G401 (cell line): ENCODE measurements at regions not wholly inside any gene's neighbourhood (a gene's known extent, or its start where the extent isn't known, plus 50 kb on each side); places are given as distances from the start of the nearest gene placed in this dataset.
"Not testable (repeated sequence)": the region's sequence is repeated elsewhere in the genome, so short reads cannot be mapped to it uniquely, and the experiment has no call there.

ENCODE experiments used
- DNase-seq: peaks from one replicate; pipeline ENCODE4 v3.0.0-alpha.2; 2015; ENCODE audit warnings: low spot score
- in situ Hi-C: cut with HindIII; loops from 2 replicates; pipeline ENCODE4 v1.10.0; 2016; ENCODE audit warnings: low sequenced_read_pairs, mixed read lengths

GRCh38 chr11:35046681-35047080, 92.3 kb upstream of the CD44 start:
- in situ Hi-C loops: no loop called here
- no peak for DNase-seq

GRCh38 chr11:35047179-35047578, 91.8 kb upstream of the CD44 start:
- in situ Hi-C loops: no loop called here
- DNase-seq: no peak

- in situ Hi-C loops: no loop called here
- DNase-seq: no peak
Observed at GRCh38 chr11:35047769-35048168, 91.2 kb upstream of the CD44 start.

DNA sequence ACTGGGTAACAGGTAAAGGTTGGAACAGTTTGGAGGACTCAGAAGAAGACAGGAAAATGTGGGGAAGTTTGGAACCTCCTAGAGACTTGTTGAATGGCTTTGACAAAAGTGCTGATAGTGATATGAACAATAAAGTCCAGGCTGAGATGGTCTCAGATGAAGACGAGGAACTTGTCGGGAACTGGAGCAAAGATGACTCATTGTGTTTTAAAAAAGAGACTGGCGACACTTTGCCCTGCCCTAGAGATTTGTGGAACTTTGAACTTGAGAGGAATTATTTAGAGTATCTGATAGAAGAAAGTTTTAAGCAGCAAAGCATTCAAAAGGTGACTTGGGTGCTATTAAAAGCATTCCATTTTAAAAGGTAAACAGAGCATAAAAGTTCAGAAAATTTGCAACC, 90.6 kb upstream of the CD44 start:
- DNase-seq, in situ Hi-C loops: not testable (repeated sequence)

DNA sequence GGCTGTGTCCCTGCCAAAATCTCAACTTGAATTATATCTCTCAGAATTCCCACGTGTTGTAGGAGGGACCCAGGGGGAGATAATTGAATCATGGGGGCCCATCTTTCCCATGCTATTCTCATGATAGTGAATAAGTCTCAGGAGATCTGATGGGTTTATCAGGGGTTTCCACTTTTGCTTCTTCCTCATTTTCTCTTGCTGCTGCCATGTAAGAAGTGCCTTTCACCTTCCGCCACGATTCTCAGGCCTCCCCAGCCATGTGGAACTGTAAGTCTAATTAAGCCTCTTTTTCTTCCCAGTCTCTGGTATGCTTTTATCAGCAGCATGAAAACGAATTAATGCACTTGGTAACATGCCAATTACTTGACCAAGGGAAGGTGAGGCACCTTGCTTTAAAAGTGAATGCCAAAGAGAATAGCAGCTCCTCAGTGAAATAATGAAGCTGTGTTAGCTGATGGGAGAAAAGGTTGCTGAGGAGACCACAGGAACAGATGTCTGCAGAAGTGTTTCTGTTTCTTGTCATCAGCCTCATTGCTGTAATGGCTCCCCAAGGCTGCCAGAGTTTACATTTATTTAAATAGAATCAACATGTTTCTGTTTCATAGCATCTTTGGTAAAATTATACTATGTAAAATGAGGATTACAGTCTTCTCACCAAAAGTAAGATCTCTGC, 89.0 kb upstream of the CD44 start:
- no peak for DNase-seq
- in situ Hi-C loops: no loop called here

DNA sequence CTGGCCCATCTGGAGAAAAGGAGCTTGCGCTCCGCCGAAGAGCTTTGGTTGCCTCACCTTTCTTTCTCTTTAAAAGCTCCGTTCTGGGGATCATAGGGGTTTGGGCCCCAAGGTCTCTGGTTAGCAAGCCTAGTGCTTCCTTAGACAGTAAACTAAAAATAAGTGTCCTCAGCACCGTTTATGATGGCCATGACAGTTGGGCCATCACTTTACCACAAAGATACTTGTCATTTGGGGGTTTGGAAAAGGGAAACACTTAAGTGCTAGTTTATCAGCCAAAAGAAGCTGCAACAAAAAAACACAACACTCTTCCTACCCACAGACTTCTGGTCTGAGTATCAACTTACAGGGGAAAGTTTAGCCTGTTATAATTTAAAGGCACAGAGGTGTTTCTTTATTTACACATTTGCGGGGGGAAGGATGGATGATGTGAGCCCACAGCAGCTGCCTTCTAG, 88.4 kb upstream of the CD44 start:
- in situ Hi-C loops: no loop called here
- DNase-seq: no peak

DNA sequence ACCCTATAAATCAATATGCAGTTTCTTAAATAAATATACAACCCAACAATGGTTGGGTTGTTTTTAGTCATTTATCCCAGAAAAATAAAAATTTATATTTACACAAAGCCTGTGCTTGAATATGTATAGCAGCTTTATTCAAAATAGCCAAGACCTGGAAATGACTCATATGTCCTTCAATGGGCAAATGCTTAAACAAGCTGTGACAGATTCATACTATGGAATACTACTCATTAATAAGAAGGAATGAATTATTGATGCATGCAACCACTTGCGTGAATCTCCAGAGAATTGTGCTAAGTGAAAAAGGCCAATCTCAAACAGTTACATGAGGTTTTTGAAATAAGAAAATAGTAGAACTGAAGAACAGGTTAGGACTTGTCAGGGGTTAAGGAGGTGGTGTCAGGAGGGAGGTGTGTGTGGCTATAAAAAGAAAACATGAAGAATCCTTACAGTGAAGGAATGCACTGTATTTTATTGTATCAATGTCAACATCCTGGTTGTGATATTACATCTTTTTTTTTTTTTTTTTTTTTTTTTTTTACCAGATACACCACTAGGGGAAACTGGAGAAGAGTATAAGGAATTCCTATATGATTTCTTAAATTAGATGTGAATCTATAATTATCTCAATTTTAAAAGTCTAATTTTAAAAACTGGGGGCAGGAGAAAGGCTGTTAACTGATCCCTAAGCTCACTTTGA, 82.4 kb upstream of the CD44 start:
- DNase-seq: no peak
- in situ Hi-C loops: no loop called here

DNA sequence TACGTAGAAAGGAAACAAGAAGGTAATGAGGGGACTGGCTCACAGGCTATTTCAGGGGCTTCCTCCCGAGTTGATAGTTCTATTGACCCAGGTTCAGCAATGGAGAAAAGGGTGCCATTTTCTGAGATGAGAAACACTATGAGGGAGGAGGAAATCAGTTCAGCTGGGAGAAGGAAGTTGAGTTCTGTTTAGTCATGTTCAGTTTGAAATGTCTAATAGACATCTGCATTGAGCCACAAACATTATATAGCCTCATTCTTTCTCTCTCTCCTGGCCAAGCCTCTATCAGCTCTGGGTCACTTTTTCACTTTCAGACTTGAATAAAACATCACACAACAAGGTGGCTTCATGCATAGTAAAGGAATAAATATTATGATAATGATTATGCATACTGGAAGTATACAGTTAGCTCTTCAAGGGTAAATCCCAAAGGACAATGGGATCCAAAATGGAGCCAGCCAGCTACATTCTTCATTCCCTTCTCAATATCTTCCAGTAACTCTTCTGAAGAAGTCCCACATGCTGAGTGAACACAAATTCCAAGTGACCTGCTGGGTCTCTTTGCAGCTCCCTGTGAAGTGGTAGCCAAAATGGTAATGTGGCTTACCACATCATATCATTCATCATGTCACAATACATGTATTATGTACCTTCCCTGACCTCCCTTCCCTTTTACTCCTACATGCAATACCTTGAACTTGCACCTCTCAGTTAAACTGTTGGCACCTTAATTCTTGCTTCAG, 80.9 kb upstream of the CD44 start:
- in situ Hi-C loops: no loop called here
- DNase-seq: no peak

- no peak for DNase-seq
- in situ Hi-C loops: no loop called here
Observed at GRCh38 chr11:35058669-35059434, 80.1 kb upstream of the CD44 start.

DNA sequence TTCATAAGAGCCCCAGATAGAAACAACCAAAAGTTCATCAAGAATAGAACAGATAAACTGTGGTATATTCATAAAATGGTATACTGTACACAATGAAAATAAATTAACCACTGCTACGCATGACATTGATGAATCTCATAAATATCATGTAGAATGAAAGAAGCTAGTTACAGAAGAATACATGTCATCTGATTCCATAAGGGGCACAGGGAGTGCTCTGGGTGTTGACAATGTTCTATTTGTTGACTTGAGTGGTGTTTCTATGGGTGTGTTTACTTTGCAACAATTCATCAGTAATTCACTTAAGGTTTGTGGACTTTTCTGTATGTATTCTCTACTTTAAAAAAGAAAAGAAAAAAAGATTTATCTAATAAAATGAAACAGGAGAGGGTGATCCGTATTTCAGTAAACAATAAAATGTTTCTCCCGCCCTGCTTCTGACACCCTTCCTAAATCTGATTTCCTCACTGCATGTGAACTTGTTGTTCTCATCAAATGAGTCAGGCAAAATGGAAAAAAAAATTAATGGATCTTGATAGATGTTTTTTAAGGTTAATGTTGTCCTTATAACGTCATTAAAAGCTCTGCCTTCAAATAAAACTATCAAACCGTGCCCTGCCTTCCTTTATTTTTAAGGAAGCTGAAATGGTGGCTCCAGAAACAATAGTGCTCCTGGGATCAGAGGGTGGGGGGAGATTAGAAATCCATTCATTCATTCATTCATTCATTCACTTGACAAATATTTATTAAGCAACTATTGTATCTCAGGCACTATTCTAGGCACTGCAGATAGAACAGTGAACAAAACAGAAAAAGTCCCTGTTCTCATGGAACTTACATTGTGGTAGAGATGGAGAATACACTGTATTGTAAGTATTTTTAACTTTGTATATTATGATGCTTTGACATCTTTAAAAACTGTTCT, 77.2 kb upstream of the CD44 start:
- DNase-seq: no peak
- in situ Hi-C loops: no loop called here

DNA sequence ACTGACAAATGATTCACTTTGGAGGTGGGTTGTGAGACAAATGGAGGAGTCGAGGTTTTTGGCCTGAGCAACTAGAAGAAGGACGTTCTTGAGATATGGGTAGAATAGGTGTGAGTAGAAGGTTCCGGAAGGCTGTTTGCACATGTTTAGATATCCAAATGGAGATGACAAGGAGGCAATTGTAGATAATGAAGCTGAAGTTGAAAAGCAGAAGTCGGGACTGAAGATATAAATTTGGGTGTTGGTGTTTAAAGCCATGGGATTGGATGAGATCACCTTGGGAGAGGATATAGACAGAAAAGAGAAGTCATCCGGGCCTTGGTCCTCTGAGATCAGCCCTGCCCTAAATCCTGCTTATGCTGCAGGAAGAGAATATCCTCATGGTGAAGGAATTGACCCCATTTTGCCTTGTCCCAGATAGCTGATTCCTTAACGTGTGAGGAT, 75.5 kb upstream of the CD44 start:
- no peak for DNase-seq
- in situ Hi-C loops: no loop called here

DNA sequence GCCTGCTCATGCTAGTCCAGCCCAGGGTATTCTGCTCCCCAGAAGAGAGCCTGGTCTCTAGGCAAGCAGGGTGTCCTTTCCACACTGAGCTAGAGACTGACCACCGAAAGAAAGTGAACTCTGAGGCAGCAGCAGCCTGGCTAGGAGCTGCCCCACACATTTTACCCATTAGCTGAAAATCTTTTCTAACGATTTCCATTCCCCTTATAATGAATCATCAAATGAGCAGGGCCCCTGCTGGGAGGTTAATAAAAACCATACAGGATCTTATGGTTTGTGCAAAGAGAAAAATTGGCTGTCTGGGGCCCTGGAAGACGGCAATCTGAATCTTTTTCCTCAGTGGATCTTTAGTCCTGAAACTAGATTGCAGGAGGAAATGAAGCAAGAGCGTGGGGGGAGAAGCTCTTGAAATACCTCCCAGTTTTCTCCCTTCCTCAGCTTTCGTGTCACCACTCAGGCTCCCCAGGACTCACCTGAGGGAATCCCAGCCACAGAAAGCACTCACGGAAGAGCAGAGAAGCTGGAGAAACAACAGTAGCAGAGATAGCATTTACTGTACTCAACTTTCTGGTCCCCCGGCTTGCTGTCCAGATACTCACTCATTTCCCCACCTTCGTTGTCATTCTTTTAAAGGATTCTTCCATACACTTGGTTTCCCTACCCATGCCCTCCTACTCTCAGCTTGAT, 74.7 kb upstream of the CD44 start:
- no peak for DNase-seq

GRCh38 chr11:35065566-35065965, 73.4 kb upstream of the CD44 start:
- DNase-seq: no peak
- in situ Hi-C loops: no loop called here

More for the DNA sequence above, 74.7 kb upstream of the CD44 start:
- in situ Hi-C loops: no loop called here

GRCh38 chr11:35066030-35066429, 72.9 kb upstream of the CD44 start:
- in situ Hi-C loops: no loop called here
- no peak for DNase-seq

GRCh38 chr11:35066783-35067423, 72.1 kb upstream of the CD44 start:
- in situ Hi-C loops: no loop called here
- DNase-seq: no peak

- no peak for DNase-seq
- in situ Hi-C loops: no loop called here
Observed at GRCh38 chr11:35071722-35072121, 67.2 kb upstream of the CD44 start.

- in situ Hi-C loops: no loop called here
- no peak for DNase-seq
Observed at GRCh38 chr11:35073691-35074419, 65.1 kb upstream of the CD44 start.
